GM19035 (cell line): ENCODE measurements at regions not wholly inside any gene's neighbourhood (a gene's known extent, or its start where the extent isn't known, plus 50 kb on each side); places are given as distances from the start of the nearest gene placed in this dataset.

Source experiments
- ATAC-seq: cut with Tn5 transposase; IDR thresholded peaks from one replicate; pipeline ENCODE4 v1.9.1; 2021; ENCODE audit not compliant: unreplicated experiment

- ATAC-seq = no peak
Measured at GRCh38 chr10:75347186-75347585, 54.4 kb downstream of the ZNF503 start.

- no peak for ATAC-seq
Measured at GRCh38 chr10:75345738-75346137, 55.8 kb downstream of the ZNF503 start.

- ATAC-seq = no peak
Measured at GRCh38 chr10:75344170-75344569, 57.4 kb downstream of the ZNF503 start.

GRCh38 chr10:75342397-75342796 lies 59.2 kb downstream of the ZNF503 start:
- ATAC-seq = no peak

GRCh38 chr10:75335983-75336382 lies 65.6 kb downstream of the ZNF503 start:
- ATAC-seq = peak; percentile 80

GRCh38 chr10:75335191-75335590 lies 66.4 kb downstream of the ZNF503 start:
- ATAC-seq = no peak

GRCh38 chr10:75334720-75335119 lies 66.8 kb downstream of the ZNF503 start:
- no peak for ATAC-seq

GRCh38 chr10:75332081-75332480 lies 69.5 kb downstream of the ZNF503 start:
- no peak for ATAC-seq

GRCh38 chr10:75331081-75331480 lies 70.5 kb downstream of the ZNF503 start:
- no peak for ATAC-seq

GRCh38 chr10:75329190-75329745 lies 72.3 kb downstream of the ZNF503 start:
- no peak for ATAC-seq

GRCh38 chr10:75326306-75326705 lies 75.3 kb downstream of the ZNF503 start:
- no peak for ATAC-seq

GRCh38 chr10:75319274-75319673 lies 82.3 kb downstream of the ZNF503 start:
- no peak for ATAC-seq

- ATAC-seq = no peak
Measured at GRCh38 chr10:75314570-75314969, 78.8 kb upstream of the COMTD1 start.

- ATAC-seq = no peak
Measured at GRCh38 chr10:75312440-75312839, 76.7 kb upstream of the COMTD1 start.

- ATAC-seq = no peak
Measured at GRCh38 chr10:75305675-75306074, 69.9 kb upstream of the COMTD1 start.

GRCh38 chr10:75304741-75305390 lies 69.1 kb upstream of the COMTD1 start:
- no peak for ATAC-seq

- ATAC-seq = no peak
Measured at GRCh38 chr10:75304313-75304712, 68.6 kb upstream of the COMTD1 start.

- ATAC-seq = no peak
Measured at GRCh38 chr10:75303045-75303777, 67.5 kb upstream of the COMTD1 start.

- no peak for ATAC-seq
Measured at GRCh38 chr10:75302029-75302428, 66.3 kb upstream of the COMTD1 start.

- ATAC-seq = no peak
Measured at GRCh38 chr10:75297021-75297599, 61.4 kb upstream of the COMTD1 start.

GRCh38 chr10:75295868-75296441 lies 60.2 kb upstream of the COMTD1 start:
- no peak for ATAC-seq
